Tibial nerve (tissue), 4 donors: ENCODE measurements at regions not wholly inside any gene's neighbourhood (a gene's known extent, or its start where the extent isn't known, plus 50 kb on each side); places are given as distances from the start of the nearest gene placed in this dataset.

Experiments used
- CTCF ChIP-seq, 5 experiments: fragments of 200-600 bp in 3 of 5; fragments of 450-650 bp in 2 of 5; sonication (generic) in 3 of 5; IDR thresholded peaks; one replicate each; pipeline ENCODE4 v1.5.1; 2016 to 2019; ENCODE audit warnings: antibody characterized with exemption in 5 of 5, mild to moderate bottlenecking in 3 of 5, moderate library complexity in 2 of 5
- EP300 ChIP-seq, 2 donors: sonication (generic); formaldehyde crosslinking; IDR thresholded peaks; one replicate each; pipeline ENCODE4 v1.6.1; 2017; ENCODE audit warnings: antibody characterized with exemption in 2 of 2, mild to moderate bottlenecking in 1 of 2
- POLR2A ChIP-seq, 2 donors: fragments of 450-650 bp; IDR thresholded peaks; one replicate each; pipeline ENCODE4 v1.6.1; 2017; ENCODE audit warnings: antibody characterized with exemption in 2 of 2, mild to moderate bottlenecking in 2 of 2, moderate library complexity in 2 of 2

GRCh38 chr14:48568688-48569087, 893.3 kb upstream of the MDGA2 start:
- TF ChIP-seq CTCF (IDR thresholded peaks at IDR 0.05) (no peak), EP300 (IDR thresholded peaks at IDR 0.05) (no peak), POLR2A (IDR thresholded peaks at IDR 0.05) (no peak)
